ENCODE measurements at regions not wholly inside any gene's neighbourhood (a gene's known extent, or its start where the extent isn't known, plus 50 kb on each side); places are given as distances from the start of the nearest gene placed in this dataset.

- H3K79me2 ChIP-seq (ENCODE audit: insufficient read depth, low read length) = no peaks in the 10 kb centered on the region
- H2BK5ac ChIP-seq (ENCODE audit: insufficient read length, low read length) = no peak overlapping the region
- H4K8ac ChIP-seq (replicated peaks; ENCODE audit: insufficient read length, low read depth, low read length) = no peak overlapping the region
- no peak overlapping the region for H2BK12ac ChIP-seq (ENCODE audit: insufficient read length, low read depth, low read length)
- no peaks in the 10 kb centered on the region for H3K9me3 ChIP-seq (ENCODE audit: control insufficient read depth, low read depth, low read length)
- H3K14ac ChIP-seq (ENCODE audit: insufficient read depth, low read length) = no peak overlapping the region
- no peak overlapping the region for H2BK20ac ChIP-seq (ENCODE audit: low read depth, low read length, poor library complexity, severe bottlenecking)
- H3K27me3 ChIP-seq (ENCODE audit: insufficient read depth, low read length) = no peaks in the 10 kb centered on the region
- Mint-ChIP-seq H3K9me3 (no peaks in the 10 kb centered on the region), H3K4me3 (no peak overlapping the region), H3K27me3 (ENCODE audit: low read depth) (peaks cover 34% of the 10 kb centered on the region), H3K4me1 (peaks cover 45% of the 10 kb centered on the region in 2 experiments), H3K27ac (no peak overlapping the region), H3K36me3 (ENCODE audit: insufficient read depth in 1 of 3, low read depth in 3 of 3) (no peaks in the 10 kb centered on the region)
- H3K23me2 ChIP-seq (ENCODE audit: insufficient read length, low read depth, low read length, poor library complexity, severe bottlenecking) = no peaks in the 10 kb centered on the region
- peaks cover 2% of the 10 kb centered on the region; the same call in 1 of the 2 replicates for H3K4me1 ChIP-seq (ENCODE audit: insufficient read depth, low read length)
- no peak overlapping the region for H3K9ac ChIP-seq (ENCODE audit: extremely low read depth, insufficient read length, low read length)
- H2BK120ac ChIP-seq (ENCODE audit: low read depth, low read length, poor library complexity, severe bottlenecking) = no peak overlapping the region
- no CpG with 5 or more reads among the region's 3 CpGs for WGBS (ENCODE audit: extremely low coverage, insufficient read length, low lambda C conversion rate)
- H3K4me2 ChIP-seq (ENCODE audit: insufficient read depth, insufficient read length, low read length) = no peak overlapping the region
- no peak overlapping the region; the same call in 1 of the 2 replicates for H2BK15ac ChIP-seq (ENCODE audit: low read depth, low read length)
- H3T11ph ChIP-seq (ENCODE audit: low read length) = no peak overlapping the region
- H4K5ac ChIP-seq (ENCODE audit: insufficient read length, low read depth, low read length) = no peak overlapping the region
- no peak overlapping the region for H3K18ac ChIP-seq (ENCODE audit: insufficient read length, low read depth, low read length)
- H2AFZ ChIP-seq (ENCODE audit: low read length) = no peak overlapping the region
- no peaks in the 10 kb centered on the region for H3K79me1 ChIP-seq (ENCODE audit: insufficient read depth, low read depth, low read length, poor library complexity, severe bottlenecking)
- no peak overlapping the region for H4K91ac ChIP-seq (ENCODE audit: insufficient read length, low read depth, low read length)
- no peak overlapping the region for H3K56ac ChIP-seq (ENCODE audit: insufficient read length, low read depth, low read length)
- DNase-seq = no peak
- H3K23ac ChIP-seq (ENCODE audit: insufficient read length, low read depth, low read length) = no peak overlapping the region
- no peak for TF ChIP-seq CTCF (conservative IDR thresholded peaks at IDR 0.05)
- H3K4ac ChIP-seq (ENCODE audit: low read depth, low read length) = no peak overlapping the region
- no peak overlapping the region for H2AK5ac ChIP-seq (ENCODE audit: insufficient read length, low read length)
- no peak overlapping the region for H3K27ac ChIP-seq (ENCODE audit: insufficient read length, low read depth, low read length)
- H4K20me1 ChIP-seq (ENCODE audit: control insufficient read depth, insufficient read depth, insufficient read length) = no peaks in the 10 kb centered on the region
These were observed 100.4 kb upstream of the C9orf72 start for GRCh38 chr9:27673641-27674040.

All from H9 (cell line).